GM21515 (cell line): ENCODE measurements at regions not wholly inside any gene's neighbourhood (a gene's known extent, or its start where the extent isn't known, plus 50 kb on each side); places are given as distances from the start of the nearest gene placed in this dataset.

Source experiments
- ATAC-seq: cut with Tn5 transposase; IDR thresholded peaks from one replicate; pipeline ENCODE4 v1.9.1; 2021; ENCODE audit not compliant: unreplicated experiment

DNA sequence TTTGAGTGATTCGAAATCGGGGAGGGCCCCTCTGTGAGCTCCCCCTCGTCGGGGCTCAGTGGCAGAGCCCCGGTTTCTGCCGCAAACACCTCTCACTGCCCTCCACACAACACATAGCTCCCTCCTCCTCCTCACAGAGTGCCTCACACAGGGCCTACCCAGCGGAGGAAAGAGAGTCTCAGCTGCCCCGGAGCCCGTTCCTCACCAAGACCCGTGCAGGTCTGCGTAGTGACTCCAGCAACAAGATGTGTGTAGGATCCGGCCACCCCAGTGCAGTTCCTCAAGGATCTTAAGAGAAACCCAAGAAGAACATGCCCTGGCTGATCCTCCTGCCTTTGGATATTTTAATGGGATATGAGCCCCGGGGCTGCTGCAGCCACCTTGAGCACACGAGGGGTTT is 238.4 kb downstream of the BRD1 start:
- no peak for ATAC-seq

DNA sequence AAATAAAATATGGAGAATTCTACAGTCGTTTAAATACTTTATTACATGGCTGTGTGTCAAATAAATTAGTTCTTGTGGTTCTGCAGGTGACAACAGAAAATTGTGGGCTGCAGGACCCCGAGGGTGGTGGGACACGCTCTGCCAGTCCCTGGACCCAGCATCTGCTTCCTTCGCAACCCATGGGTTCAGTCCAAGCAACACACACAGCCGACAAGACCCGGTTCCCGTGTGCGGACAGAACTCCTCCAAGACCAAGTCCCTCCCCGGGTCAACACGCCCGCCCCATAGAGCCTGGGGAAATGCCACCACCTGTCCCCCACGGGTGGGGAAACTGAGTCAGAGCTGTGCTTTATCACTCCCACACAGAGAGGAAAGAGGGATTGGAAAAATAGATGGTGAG is 238.9 kb downstream of the BRD1 start:
- ATAC-seq: no peak

DNA sequence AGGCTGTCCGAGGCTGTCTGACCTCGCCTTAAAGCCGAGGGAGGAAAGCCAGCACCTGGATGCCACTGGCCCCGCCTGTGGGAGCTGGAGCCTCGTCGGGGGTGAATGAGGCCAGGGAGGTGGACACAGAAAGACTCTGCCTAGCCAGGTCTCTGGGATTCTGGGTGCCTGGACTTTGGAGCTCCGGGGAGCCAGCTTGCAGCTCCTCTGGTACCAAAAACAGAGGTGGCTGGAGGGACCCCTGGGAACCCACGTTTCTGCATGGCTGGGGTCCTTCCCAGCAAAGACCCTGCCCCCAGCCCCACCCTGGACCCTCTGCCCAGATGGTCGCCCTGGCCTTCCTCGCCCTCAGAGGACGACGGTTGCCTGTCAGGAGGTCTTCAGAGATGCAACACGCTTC is 239.7 kb downstream of the BRD1 start:
- ATAC-seq: no peak

DNA sequence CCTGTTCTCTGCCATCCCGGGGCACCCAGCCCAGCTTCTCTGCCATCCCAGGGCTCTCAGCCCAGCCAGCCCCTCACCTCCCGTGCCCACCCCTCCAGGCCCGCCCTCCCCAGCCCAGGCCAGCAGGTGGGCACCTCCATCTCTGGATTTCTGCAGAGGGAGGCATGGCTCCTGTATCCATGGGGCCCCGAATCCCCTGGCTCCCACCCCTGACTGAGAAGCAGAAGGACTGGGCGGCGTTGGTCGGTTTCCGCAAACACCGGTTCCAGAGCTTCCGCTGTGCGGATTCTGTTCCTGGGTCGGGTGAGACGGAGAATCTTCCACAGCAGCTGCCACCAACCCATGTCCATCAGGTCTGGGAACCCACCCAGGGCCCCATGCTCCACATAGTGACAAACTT is 240.3 kb downstream of the BRD1 start:
- no peak for ATAC-seq

DNA sequence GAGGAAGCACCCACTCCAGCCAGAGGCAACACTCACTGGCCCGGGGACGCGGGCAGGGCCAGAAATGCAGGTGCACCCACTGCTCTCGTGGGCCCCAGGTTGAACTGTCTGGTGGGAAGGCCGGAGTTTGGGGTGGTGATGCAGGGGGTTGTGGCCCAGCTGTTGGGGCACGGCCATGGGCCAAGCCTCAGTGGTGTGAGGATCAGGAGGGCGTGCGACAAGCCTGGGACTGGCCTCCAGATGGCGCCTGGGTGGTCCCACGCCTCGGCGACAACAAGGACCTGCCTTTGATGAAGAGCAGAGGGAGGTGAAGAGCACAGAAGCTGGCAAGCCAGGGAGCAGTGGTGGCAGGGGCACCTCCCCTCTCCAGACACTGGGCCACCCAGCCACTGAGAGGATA is 240.8 kb downstream of the BRD1 start:
- no peak for ATAC-seq

DNA sequence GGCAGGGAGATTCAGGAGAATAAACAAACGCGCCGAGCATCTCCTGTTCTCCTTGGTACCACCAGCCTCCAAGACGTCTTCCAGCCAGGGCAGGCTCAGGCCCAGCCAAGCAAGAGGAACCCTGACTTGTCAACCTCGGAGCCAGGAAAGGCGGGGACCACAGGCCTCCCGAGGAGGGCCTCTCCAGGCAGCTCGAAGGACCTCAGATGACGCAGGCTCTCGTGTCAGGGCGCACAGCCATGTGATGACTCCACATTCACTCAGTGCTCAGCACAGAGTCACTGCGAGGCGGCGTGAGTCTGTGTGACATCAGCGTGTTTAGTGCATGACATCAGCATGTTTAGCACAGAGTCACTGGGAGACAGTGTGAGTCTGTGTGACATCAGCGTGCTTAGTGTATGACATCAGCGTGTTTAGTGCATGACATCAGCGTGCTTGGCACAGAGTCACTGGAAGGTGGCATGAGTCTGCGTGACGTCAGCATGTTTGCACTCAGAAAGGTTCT is 241.4 kb downstream of the BRD1 start:
- no peak for ATAC-seq

DNA sequence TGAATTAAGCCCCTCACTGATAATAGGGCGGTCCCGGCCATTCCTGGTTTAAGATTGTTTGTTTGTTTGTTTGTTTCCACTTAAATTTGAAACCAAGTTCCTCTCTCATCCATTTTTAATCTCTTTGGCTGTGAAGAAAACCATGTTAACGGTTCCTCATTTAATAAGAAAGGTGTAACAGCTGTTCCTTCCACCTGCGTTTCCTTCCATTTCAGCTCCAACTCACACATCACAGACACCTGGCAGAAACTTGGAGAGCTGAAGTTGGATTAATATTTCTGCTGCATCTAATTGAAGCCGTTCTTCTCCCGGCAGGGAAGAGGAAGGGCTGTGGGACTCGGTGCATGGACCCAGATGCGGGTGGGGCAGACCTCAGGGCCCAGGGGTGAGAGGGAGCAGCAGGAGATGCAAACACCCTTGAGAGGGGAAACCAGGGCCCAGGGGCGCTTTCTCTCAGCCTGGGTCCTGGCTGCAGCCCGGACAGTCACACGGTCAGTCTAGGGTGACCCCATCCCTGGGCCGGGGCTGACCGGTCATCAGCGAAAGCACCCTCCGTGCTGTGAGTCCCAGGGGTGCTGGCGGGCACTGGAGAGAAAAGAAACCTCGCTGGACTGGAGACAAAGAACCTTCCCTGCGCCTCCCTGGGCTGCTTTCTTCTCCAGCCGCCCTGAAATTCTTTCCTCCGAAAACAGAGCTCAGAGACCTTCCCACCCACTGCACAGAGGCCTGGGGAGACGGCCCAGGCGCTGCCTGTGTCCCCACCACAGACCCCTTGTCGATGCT is 242.0 kb downstream of the BRD1 start:
- ATAC-seq: no peak

DNA sequence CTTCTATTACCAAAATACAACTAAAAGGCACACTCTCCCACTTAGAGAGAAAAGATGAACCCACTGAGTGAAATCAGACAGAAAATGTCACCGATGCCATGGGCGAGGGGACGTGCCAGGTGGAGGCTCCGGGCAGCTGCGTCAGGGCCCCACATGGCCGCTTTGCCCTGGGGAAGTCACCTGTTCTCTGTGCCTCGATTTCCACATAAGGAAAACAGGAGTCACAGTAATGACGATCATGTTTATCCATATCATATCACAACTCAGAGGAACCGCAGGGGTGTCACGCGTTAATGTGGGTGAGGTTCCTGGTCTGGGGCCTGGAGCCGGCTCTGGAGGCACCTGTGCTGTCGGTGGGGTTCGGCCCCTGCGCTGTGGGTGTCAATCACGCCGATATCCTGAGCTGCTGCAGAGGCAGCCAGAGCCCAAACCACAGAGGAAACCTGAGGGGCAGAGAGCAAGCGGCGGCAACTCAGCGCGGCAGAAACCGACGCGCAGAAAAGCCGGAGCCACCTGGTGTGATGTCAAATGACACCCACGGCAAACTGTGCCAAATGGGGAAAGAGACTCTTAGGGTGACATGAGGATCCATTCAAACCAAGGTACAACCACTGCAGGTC is 243.7 kb downstream of the BRD1 start:
- no peak for ATAC-seq

DNA sequence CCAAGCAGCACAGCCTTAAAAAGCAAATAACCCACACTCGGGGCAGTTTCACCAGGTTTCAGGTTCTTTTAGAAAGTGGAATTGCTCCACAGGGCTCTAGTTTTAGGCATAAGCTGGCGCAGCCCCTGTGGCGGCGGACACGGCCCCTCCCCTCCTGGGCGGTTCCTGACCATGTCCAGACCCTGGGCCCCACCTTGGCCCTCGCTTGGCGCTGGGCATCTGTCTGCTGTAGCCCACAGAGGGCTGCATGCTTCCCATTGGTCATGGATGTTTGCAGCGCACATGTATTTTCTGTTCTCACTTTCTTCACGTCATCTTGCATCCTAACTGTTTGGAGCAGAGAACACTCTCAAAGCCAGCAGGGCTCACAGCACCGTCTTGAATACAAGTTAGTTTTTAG is 244.3 kb downstream of the BRD1 start:
- ATAC-seq: no peak

DNA sequence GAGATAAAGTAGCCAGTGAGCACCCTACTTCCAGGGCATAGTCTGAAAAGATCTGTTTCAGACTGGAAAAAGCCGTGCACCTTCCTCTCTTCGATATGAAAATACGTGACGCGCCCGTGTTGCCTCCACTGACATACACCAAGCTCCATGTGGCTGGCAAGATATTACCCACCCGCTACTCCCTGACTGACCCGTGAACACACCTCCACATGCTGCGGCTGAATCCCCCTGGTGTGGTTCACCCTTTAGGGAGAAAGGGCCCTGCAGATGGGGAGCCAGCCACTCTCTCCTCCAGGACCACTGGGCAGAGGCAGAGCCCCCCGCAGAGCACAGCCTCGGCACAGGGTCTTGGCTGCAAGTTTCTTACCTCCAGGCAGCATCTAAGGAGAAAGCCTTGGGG is 245.0 kb downstream of the BRD1 start:
- ATAC-seq: no peak

DNA sequence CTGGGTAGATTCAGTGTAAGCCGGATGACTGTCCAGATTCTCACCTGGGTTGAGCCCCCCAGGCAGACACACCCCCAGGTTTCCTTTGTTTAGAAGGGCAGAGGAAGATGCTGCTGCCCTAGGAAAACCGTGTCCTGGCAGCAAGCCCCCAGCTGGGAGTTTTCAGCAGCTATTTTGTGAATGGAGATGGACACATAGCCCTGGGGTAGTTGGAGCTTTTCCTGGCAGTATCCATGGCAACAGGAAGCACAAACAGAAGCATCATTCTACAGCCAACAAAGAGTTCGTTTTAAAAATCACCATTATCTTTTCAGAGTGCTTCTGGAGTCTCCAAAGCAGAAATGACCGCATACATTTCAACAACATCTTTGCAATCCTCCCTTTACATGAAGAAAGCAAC is 245.5 kb downstream of the BRD1 start:
- ATAC-seq: no peak

DNA sequence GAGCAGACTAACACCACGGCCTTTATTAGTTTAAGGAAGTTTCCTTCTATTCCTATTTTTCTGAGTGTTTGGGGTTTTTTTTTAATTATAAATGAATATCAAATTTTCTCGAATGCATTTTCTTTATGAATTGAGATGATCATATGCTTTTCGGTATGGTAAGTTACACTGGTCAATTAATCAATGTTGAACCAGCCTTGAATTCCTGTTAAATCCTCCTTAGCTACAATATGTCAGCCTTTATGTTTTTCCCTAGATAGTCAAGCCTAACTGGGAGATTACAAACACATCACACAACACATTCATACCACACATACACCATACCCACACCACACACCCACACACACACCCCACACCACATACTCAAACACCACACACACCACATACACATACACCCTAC is 247.6 kb downstream of the BRD1 start:
- no peak for ATAC-seq

DNA sequence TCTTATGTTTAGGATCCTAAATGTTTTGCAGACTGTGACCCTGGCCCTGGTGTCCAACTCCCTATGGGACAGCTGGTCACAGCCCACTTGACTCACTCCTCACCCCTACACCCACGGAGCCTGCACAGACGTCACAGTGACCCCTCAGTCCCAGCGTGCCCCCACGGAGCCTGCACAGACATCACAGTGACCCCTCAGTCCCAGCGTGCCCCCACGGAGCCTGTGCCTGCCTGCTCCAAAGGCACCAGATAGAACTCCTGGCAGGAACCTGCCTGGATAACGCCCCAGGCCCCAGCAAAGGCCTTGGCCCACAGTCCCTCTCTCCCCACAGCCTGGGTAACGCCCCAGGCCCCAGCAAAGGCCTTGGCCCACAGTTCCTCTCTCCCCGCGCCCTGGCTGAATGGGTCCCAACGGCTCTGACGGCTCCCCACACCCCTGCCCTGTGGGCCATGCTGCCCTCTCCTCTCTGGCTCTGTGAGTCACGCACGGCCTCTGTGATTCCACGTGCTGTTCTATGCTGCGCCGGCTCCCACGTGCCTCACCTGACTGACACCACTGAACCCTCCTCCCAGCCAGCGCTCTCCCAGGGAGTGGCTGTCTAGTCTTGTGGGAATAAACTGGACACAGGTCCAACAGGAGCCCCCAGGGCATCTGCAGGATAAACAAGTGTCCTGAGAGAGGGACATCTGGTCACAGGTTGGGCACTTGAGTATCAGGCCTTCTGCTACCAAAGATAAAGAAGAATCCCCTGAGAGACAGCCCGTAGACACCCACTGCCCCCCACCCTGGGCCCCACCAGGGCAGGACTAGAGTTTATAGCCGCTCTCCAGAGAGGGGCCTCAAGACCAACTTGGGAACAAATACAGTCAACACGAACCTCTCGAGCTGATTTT is 250.3 kb downstream of the BRD1 start:
- ATAC-seq: no peak

DNA sequence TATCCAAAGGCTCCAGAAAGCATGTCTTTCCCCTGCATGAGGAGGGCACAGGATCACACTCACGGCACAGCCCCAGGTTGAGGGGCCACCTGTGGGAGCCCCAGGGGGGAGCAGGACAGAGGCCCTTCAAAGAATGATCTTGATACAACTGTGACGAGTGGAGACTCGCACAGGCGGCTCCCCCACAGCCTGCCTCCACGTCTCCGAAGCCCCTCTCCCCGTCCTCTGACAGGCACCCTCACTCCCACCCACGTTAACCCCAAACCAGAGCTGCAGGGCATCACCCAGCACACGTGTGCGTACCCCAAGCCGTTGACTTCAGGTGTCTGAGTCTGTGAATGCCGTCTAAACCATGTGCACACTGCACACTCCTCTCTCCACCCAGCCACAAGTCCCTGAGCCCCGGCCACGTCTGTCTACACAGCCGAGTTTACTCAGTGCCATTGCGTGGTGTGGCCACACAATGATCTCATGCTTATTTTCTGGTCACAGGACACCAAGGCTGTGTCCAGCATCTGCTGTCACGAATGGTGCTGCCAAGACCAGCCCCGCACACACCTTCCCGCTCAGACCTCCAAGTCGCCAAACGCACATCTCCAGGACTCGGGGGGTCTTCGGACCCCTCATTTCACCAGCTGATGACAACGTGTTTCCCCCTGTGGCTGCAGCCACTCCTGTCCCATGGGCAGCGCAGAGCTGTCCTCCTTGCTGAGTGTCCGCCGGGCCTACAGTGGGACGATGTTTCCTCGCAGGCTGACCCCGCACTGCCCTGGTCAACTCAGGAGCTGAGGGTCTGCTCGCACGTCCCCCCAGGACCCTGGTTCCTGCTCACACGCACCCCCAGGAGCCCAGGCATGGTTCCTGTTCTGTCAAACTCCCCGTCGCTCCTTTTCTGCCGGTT is 251.2 kb downstream of the BRD1 start:
- ATAC-seq: no peak

DNA sequence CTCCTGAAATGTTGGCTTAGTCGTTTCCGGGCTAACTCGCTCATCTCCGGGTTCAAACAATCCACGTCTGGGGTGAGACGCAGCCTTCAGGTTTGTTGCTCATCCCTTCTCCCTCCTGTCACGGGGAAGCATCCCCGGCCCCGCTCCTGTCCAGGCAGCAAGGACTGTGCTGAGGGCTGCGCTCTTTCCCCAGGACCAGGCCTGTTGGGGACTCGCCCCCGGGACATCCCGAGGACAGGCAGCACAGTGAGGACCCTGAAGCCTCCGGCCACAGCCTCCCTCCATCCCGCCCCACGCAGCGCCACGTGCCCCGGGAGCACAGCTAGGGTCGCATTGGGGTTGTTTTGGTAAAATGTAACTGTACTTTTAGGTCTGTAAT is 252.0 kb downstream of the BRD1 start:
- no peak for ATAC-seq

DNA sequence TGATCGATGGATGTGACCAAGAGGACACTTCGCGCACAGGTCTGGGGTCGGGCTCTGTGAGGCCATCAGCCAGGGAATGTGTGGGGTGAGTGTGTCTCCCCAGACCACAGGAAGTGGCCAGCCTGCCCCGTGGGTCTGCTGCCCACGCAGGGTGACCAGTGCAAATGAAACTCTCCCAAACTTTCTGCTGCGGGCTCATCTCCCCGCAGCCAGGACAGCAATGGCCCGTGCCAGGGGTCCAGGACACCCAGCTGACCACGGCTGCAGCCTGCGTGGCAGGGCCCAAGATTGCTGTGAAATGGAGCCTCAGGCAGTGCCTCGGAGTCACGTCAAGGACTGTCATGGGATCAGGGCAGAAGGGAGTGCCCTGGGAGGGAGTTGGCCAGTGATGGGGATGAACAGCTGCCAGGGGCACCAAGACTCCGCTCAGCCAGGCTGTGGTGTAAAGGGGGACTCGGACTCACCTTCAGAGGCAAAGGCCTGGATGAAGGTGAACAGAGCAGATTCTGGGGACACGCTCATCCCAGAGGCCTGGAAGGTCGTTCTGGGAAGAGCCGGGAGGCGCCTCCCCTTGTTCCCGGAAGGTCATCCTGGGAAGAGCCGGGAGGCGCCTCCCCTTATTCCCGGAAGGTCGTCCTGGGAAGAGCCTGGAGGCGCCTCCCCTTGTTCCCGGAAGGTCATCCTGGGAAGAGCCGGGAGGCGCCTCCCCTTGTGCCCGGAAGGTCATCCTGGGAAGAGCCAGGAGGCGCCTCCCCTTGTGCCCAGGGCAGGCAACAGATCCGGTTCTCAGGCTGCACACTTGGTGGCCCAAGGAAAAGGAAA is 252.6 kb downstream of the BRD1 start:
- ATAC-seq: no peak

DNA sequence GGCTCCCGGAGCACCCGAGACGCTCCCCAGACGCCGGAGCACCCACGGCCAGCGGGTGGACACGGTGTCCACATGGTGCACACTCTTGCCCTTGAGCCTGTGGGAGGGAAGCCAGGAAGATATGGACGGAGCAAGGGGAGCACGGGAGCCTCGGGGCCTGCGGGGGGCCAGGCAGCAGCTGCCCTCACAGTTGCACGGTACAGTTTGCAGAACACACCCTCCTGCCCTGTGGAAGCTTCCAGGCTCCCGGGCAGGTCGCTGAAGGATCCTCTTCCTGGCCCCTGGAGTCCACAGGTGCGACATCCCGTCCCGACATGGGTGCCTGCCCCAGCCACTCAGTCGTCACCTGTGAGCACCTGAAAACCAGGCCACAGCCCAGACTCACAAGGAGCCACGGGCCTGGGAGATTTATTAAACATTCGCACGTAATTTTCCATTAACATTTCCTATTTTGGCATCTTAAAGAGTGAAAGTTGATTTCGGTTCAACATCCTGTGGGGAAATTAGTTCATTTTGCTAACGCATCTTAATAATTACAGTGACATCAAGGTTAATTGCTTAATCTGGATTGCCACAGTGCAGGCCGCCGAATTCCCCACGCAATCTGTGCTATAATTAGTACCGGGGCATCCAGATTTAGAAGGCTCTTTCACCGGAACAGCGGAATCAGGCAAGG is 253.3 kb downstream of the BRD1 start:
- no peak for ATAC-seq

DNA sequence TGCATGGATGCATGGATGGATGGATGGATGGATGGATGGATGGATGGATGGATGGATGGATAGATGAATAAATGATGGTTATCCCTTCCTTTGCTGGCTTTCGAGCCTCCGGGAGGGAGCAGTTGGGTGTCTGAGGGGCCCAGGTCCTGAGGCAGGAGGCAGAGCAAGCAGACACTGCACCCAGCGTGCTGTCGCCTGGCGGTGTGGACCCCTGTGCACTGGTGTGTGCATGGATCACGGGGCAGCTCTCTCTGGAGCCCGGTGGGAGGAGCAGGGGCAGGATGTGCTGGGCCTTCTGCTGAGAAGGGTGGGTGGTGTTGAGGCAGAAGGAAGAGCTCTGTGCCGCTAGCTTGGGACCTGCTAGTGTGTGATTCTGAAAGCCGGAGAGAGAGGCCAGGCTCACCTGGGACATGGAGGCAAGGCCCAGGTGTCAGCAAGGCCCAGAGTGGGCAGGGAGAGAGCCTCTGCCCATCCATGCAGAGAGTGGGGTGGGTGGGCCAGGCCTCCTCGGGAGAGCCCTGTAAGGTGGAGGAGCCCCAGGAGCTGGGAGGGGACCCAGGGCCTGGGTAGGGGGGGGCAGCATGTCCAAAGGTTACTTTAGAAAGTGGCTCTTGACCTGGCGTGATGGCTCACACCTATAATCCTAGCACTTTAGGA is 254.4 kb downstream of the BRD1 start:
- no peak for ATAC-seq

DNA sequence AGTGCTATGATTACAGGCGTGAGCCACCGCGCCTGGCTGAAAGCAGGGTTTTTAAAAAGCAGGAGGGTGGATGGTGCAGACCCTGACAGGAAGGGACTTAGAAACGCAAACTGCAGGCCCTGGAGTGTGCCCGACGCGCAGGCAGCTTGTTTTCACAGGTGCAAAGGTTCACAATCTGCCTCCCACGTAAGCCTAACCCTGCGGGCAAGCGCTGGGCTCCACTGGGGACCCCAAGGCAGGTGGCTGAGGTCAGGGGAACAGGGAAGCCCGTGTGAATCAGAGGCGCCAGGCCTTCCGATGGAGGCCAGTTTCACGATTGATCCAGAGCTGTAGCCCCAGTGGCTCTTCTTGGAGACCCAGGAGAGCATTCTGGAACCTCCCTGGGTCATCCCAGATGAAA is 256.3 kb downstream of the BRD1 start:
- no peak for ATAC-seq
